ENCODE measurements at regions not wholly inside any gene's neighbourhood (a gene's known extent, or its start where the extent isn't known, plus 50 kb on each side); places are given as distances from the start of the nearest gene placed in this dataset.
"Not testable (repeated sequence)": the region's sequence is repeated elsewhere in the genome, so short reads cannot be mapped to it uniquely, and the experiment has no call there.

GRCh38 chr11:103616586-103616985 is 419.9 kb upstream of the DDI1 start:
- TF ChIP-seq CTCF (IDR thresholded peaks at IDR 0.05; ENCODE audit: poor library complexity); EZH2 (IDR thresholded peaks at IDR 0.05; ENCODE audit: borderline replicate concordance); EZH2phosphoT487 (IDR thresholded peaks at IDR 0.05; ENCODE audit: low read depth, severe bottlenecking, unreplicated experiment): not testable (repeated sequence)
